HG02938 (cell line): ENCODE measurements at regions not wholly inside any gene's neighbourhood (a gene's known extent, or its start where the extent isn't known, plus 50 kb on each side); places are given as distances from the start of the nearest gene placed in this dataset.

Experiments used
- ATAC-seq: cut with Tn5 transposase; IDR thresholded peaks from one replicate; pipeline ENCODE4 v1.9.1; 2021; ENCODE audit warnings: mild to moderate bottlenecking, moderate library complexity; ENCODE audit not compliant: unreplicated experiment

GRCh38 chr6:159444056-159444760 lies 248.8 kb downstream of the SOD2 start:
- no peak for ATAC-seq

DNA sequence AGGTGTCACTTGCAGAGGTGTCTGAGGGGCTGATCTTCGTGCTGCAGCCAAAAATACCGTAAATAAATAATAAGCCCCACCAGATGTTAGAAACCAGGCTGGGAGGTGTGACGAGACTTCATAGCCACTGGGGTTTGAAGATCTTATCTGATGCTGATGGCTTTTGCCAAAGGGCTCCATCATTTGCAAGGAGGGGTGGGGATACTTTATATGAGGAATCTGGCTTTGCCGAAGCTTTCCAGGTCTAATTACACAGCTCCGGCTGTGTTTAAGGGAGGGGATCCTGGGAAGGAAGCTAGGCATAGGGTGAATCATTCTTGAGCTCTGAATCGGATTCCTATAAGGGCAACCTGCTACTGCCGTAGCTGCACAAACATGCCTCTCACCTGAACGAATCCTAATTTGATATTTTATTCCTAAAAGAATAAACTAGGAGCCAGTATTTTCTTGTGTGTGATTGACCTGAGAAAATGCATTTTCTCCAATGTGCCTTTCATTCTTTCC lies 249.6 kb downstream of the SOD2 start:
- ATAC-seq, result no peak

- ATAC-seq, result no peak
Observed at GRCh38 chr6:159441704-159441981, 251.4 kb downstream of the SOD2 start.

GRCh38 chr6:159440911-159441703 lies 251.9 kb downstream of the SOD2 start:
- no peak for ATAC-seq

- no peak for ATAC-seq
Observed at GRCh38 chr6:159440349-159440748, 252.7 kb downstream of the SOD2 start.

GRCh38 chr6:159439651-159440050 lies 253.4 kb downstream of the SOD2 start:
- ATAC-seq, result no peak

- ATAC-seq, result no peak
Observed at GRCh38 chr6:159438106-159438505, 254.9 kb downstream of the SOD2 start.

- ATAC-seq, result no peak
Observed at GRCh38 chr6:159436581-159436980, 256.5 kb downstream of the SOD2 start.

GRCh38 chr6:159435701-159436100 lies 257.3 kb downstream of the SOD2 start:
- no peak for ATAC-seq

DNA sequence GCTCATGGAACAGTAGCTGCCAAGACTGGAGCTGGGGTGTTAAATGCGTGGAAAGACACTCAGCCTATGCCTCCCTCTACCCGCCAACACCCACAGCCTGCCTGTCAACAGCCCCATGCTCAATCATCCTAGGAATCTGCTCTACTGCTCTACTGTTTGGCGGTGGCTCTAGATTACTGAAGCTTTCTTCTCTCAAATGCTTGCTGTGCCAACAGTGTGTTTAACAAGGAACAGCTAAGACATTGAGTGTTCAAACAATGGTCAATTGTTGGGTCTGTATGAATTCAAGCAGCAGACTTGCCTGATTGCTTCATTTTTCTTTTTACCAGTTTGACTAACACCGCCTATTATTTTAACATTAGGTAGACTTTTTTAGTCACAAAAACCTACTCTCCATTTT lies 258.6 kb downstream of the SOD2 start:
- no peak for ATAC-seq

GRCh38 chr6:159433550-159433949 lies 259.5 kb downstream of the SOD2 start:
- no peak for ATAC-seq

GRCh38 chr6:159431750-159432149 lies 261.3 kb downstream of the SOD2 start:
- ATAC-seq, result no peak

GRCh38 chr6:159430323-159430722 lies 261.1 kb downstream of the FNDC1 start:
- no peak for ATAC-seq

- no peak for ATAC-seq
Observed at GRCh38 chr6:159429433-159429832, 260.2 kb downstream of the FNDC1 start.

DNA sequence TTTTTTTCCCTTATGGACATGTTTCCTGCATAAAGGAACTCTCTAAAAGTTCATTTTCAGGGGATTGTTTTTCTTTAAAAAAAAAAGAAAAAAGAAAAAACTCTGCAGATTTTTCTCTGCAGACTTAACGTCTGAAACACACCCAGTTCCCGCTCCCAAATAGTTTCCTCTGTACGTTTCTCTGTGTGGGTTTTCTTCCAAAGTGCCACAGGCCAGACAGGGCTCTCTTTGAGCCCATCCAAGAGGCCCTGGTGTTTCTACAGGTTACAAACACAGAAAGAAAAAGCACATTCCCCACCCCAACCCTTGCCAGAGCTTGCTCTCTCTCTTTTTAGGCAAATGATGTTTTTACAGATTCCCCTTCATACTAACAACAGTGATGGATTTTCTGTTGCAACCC lies 258.6 kb downstream of the FNDC1 start:
- no peak for ATAC-seq

DNA sequence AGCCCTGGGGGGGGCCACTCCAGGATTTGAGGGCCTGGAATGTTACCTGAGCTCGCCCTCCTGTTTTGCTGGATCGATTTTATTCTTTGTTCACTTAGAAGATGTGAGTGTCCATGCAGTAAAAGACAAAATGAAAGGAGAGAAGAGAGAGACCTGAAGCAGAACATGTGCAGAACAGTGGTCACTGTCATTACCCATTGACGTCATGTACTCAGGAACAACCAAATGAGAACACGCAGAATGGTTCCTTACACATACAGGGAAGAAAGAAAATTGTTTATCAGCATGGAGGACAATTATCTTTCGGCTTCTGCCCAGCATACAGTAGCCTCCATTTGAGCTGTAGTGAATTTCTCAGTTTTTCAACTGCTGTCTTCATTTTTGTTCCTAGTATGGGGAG lies 258.1 kb downstream of the FNDC1 start:
- ATAC-seq, result no peak

DNA sequence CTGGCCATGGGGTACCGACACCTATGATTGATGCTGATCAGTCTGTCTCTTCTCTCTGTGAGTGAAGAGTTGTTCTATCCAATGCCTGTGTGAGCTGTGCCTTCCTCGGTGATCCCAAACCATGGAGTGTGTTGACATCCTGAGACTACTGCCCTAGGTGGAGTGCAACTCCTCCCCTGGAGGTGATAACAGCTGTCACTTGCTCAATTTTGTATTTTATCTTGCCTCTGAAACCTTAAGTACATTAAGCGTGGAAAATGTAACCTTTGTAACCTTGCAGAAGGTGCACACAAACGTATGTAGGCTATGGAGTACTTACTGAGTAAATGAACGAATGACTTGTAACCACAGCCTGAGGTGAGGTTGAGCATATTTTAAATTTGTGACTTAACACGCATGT lies 256.2 kb downstream of the FNDC1 start:
- no peak for ATAC-seq

DNA sequence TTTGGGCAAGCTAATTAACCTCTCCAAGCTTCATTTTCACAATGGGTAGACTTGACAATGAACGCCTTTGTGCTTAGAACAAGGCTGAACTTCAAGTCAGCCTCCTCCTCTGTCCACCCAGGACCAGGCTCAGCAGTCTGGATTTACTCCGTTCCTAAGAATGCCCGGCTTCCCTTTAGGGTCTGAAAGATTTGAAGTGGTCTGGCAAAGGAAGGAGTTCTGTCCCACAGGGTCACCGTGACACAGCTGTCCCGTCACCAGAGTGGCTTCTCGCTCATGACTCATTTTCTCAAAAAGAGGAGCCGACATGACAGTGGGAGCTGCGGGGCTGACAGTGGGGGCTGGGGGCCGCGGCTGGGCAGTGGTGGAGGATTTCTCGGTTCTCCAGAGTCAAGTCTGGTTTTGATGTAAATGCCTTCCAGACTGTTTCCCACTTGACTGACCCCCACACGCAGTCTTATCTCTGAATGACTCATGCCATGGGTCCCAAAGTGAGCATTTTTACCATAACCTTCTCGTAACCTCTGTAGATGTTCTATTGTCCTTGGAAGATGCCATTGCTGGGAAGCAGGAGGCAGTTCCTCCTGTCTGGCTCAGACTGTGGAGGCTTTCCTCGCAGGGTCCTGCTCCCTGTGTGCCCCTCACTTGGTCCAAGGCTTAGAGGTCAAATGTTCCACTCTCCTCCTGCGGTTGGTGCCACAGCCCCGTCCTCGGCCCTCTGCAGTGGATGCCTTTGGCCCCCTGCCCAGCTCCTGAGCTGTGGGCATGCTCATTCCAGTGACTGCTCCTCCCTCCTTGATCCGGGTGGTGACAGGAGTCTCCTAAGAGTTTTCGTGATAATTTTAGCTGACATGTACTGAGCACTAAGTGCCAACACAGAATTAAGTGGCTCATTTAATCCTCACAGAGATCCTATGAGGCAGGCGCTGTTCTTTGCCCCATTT lies 253.1 kb downstream of the FNDC1 start:
- no peak for ATAC-seq

DNA sequence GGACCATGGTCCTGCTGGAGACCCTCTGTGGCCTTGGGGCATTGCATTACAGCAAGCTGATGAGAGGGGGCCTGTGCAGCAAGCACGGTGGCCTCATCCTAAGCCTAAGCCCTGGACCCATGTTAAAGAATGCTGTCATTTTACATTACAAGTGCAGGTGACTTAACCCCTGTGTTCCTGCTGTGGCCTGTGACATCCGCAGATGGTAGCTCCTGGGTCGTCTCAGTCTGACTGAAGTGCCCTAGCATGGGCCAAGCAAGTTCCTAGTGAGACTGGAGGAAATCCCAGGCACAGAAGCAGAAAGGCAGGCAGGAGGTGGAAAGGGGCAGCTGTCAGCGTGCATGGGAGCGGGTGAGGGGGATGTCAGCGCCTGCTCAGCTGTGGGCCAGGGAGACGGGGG lies 252.4 kb downstream of the FNDC1 start:
- no peak for ATAC-seq

GRCh38 chr6:159418997-159419396 lies 249.8 kb downstream of the FNDC1 start:
- no peak for ATAC-seq

- no peak for ATAC-seq
Observed at GRCh38 chr6:159416891-159417560, 247.8 kb downstream of the FNDC1 start.
